GM19238 (cell line): ENCODE measurements at regions not wholly inside any gene's neighbourhood (a gene's known extent, or its start where the extent isn't known, plus 50 kb on each side); places are given as distances from the start of the nearest gene placed in this dataset.

Experiments used
- DNase-seq: peaks from one replicate; pipeline ENCODE4 v3.0.0; 2011; ENCODE audit warnings: low spot score; ENCODE audit not compliant: insufficient read length

GRCh38 chr9:108113596-108113995 is 624.0 kb upstream of the KLF4 start:
- DNase-seq: no peak

- DNase-seq: no peak
Observed at GRCh38 chr9:108109927-108110690, 620.5 kb upstream of the KLF4 start.

DNA sequence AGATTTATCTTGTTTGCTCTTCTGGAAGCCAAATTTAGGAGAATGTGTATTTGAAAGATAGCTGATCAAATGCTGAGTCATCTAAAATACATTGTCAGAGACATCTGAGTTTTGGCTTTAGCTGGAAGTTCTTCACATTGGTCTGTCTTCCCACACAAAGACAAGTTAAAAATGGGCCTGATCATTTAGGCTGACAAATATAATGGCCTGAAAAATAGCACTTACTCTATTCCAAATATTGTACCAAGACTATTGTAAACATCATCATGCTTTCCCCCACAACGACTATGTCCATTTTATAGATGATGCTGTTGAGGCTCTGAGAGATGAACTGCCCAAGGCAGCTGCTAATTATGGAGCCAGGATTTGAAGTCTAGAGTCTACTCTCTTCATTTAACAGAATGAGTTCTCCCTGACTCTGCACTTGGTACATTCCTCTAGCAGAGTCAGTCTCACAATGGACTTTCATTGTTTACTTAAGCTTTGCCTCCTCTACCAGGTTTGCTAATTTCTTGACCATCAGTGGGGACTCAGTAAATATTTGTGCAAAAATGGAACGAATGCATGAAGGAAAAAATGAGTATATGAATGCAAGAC is 619.4 kb upstream of the KLF4 start:
- DNase-seq: no peak

GRCh38 chr9:108108280-108108851 is 618.8 kb upstream of the KLF4 start:
- no peak for DNase-seq

DNA sequence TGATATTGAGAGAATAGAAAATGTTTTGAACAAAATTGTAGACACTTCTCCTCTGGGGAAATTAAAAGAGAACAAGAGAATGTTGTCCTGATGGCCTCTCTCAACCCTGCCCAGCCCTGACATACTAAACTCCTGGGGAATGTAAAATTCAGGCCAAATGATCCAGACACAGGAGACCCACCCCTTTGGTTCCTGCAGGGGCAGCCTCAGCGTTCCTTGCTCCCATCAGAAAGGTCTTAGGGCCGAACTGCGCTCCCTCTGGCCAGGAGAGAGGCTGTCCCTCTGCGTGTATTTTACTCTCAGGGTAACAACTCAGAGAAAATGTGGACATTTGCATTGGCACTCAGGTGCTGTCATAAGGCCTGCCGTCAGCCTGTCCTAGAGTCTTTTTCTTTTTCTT is 616.3 kb upstream of the KLF4 start:
- DNase-seq: no peak

GRCh38 chr9:108104991-108105390 is 615.4 kb upstream of the KLF4 start:
- DNase-seq: no peak

DNA sequence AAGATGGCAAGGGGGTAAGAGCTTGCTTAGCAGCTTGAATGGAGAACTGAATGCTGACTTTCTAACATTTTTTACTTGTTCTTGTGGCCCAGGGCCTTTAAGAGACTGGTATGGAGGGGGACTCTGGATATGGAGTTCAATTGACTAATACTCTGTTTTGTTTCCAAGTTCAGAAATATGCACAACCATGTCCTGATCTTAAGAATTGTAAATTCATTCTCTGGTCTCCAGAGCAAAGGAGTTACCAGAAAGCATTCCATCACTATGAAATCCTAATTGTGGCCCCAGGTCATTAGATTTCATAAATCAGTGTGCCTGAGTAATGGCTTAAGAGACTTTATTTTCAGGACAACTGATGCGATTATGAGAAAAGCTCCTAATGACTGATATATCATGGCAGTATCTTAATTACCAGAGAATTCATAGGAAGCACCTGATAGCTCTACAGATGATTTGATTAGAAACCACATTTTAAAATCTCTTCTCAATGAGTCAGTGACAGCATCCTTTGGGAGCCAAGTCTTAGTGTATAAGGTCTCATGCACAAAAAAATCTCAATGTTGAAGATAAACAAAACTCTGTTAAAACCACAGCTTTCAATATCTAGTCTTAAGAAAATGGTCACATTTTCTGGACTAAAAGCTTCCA is 613.6 kb upstream of the KLF4 start:
- no peak for DNase-seq

DNA sequence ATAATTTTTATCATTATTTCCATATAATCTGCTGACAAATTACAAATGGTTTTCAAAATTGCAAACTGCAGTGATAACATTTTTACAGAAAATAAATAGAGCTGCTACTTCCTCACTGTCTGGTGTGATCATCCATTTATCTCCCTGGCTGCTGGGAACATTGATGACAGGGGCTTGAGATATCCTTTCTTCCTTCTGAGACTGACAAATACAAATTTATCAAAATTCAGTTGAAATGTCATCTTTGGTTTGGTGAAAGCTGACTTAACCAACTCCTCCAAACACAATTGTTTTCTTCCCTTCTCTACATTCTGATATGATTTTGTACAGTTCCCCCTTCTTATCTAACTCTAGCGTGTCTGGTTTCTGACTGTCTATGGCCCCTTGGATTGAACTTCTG is 611.8 kb upstream of the KLF4 start:
- no peak for DNase-seq

GRCh38 chr9:108100571-108100970 is 611.0 kb upstream of the KLF4 start:
- no peak for DNase-seq

DNA sequence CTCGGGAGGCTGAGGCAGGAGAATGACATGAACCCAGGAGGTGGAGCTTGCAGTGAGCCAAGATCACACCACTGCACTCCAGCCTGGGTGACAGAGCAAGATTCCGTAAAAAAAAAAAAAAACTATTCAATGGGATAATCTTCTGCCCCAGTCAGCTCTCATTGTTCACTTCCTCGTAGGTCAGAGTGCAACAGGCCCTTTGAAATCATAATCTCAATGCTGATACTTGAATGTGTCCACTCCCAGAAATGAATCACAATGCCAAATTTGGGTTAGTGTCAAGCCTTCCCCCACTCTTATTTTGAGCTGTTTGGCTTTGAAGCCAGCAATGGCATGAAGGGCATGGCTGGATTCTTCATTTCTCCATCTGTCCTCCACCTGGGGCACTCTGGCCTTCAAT is 610.3 kb upstream of the KLF4 start:
- no peak for DNase-seq

GRCh38 chr9:108095496-108095895 is 605.9 kb upstream of the KLF4 start:
- DNase-seq: no peak

DNA sequence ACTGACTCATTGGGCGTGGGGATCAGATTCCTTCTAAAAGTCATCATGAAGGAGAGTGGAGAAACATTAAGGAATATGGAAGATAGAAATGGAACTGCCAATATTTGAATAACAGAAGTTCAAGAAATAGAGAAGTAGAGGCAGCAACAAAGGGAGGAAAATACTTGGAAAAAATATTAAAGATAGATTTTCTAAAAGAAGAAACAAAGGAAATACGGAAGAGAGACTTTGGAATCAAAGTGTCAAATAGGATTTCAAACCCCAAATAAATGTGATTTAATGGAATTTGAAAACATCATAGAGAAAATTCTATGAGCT is 605.1 kb upstream of the KLF4 start:
- no peak for DNase-seq

- no peak for DNase-seq
Observed at GRCh38 chr9:108093773-108094675, 604.5 kb upstream of the KLF4 start.

GRCh38 chr9:108088916-108089315 is 599.3 kb upstream of the KLF4 start:
- DNase-seq: no peak

GRCh38 chr9:108087781-108088180 is 598.2 kb upstream of the KLF4 start:
- DNase-seq: no peak

DNA sequence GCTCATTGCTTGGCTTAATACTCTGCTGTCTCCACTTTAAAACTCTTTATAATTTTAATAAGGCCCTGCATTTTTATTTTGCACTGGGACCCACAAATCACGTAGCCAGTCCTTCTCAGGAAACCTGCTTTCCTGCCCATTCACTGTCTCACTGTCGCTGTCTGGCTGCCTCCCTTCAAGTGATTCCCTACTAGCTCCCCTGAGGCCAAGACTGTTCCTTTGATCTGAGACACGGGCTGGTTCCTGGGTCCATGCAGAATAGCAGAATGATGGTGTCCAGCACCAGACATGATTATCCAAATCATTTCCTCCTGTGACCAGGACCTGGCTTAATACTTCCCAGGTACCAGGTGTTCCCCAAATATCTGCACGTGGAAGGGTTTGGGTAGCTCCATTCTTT is 597.1 kb upstream of the KLF4 start:
- no peak for DNase-seq

DNA sequence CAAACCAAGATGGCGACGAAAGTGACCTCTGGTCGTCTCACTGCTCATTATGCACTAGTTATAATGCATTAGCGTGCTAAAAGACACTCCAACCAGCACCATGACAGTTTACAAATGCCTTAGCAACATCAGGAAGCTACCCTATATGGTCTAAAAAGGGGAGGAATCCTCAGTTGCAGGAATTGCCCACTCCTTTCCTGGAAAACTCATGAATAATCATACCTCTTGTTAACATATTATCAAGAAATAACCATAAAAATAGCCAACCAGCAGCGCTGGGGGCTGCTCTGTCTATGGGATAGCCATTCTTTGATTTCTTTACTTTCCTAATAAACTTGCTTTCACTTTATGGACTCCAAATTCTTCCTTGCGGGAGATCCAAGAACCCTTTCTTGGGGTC is 595.7 kb upstream of the KLF4 start:
- DNase-seq: no peak

DNA sequence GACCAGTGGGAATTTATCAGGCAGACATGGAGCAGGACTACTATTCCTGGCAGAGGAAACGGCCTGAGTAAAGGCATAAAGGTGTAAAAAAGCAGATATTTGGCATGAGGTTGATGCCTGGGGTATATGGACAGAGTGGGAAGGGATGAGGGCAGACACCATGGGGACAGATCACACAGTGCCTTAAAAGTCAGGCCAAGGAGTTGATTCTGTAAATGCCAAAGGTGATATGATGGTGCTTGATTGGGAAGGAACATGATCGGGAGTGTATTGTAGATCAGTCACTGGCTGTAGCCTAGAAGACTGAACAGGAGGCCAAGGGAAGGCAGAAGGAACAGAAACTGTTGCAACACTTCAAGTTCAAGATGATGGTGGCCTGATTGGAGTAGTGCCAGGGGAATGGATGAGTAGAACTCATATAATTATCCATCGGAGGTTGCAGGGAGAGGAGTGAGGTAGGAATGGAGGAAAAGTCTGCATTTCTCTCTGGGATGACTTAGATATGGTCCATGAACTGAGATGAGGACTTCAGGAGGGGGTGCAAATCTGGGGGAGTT is 594.3 kb upstream of the KLF4 start:
- no peak for DNase-seq

DNA sequence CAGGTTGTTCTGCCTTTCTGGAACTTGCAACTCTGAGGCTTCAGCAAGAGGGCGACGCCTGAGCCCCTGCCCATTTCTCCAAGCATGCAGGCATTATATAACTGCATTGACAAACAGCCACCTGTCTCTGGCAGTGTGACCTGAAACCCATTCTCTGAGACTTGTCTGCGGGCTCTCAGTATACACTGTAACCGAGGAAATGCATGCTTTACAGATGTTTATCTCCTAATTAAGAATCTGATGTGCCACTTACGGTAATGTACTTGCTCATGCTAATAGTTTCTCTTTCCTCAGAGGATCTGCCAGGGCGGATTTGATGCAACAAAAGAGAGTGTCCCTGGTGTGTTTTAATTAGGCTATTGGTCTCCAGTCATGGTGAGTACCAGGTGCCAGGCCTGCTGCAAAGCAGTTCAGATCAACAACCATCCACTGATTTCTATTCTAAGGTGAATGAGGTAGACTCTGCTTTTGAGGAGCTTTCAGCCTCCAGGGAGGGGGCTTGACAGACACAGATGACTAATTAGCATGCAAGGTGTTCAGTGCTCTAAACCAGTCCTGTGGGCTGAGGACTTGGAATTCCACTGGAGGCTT is 593.7 kb upstream of the KLF4 start:
- DNase-seq: no peak

GRCh38 chr9:108081112-108081511 is 591.5 kb upstream of the KLF4 start:
- DNase-seq: no peak

DNA sequence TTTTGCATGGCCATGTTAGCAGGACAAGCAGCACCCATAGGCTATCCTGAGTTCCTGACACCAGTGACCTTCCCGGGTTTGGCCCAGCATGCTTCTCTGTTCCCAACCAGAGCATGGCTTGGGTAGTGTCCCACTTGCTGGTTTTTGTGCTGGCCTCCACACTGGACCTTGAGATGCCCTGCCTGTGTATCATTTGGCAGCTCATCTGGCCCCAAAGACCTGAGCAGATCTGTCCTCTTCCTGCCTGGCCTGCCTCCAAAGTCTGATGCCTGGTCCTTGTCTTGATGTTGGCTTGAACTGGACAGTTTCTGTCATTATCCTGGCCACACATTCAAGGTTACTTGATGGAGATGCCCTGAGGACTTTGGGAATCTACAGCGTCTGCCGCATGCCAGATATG is 590.7 kb upstream of the KLF4 start:
- DNase-seq: no peak
